K562 (cell line): ENCODE measurements at regions not wholly inside any gene's neighbourhood (a gene's known extent, or its start where the extent isn't known, plus 50 kb on each side); places are given as distances from the start of the nearest gene placed in this dataset.

Experiments used
- ATAC-seq: fragments of 200-7000 bp; cut with Tn5 transposase; 3 replicates; pipeline ENCODE4 v1.9.1; 2020; ENCODE audit warnings: moderate library complexity
- BruUV-seq: library from RNA; stranded (reverse); fragments of 400-500 nt; replicated peaks from 2 replicates; lab custom pipeline; 2021; lab: Mats Ljungman, UMichigan
- CTCF ChIA-PET: fragments of 300-600 bp; formaldehyde crosslinking; extraction: SDS; loops from one replicate; lab custom pipeline; 2021; ENCODE audit warnings: low intra/inter-chr PET ratio; lab: Yijun Ruan, JAX
- POLR2A ChIA-PET: fragments of 300-600, 350-650 bp; sonication (Branson Sonifier 250); formaldehyde crosslinking; extraction: SDS; loops from one replicate; lab custom pipeline; 2021; ENCODE audit warnings: antibody characterized with exemption, inconsistent platforms; lab: Yijun Ruan, JAX
- DNase-seq, 4 experiments: peaks; one replicate each; pipeline versions ENCODE4 v3.0.0 to v3.0.0-alpha.2; 2011 to 2018; ENCODE audit warnings: low spot score in 3 of 4, mixed read lengths in 3 of 4; ENCODE audit errors: extremely low read depth in 1 of 4
- FAIRE-seq: peaks from 2 replicates; lab custom pipeline; 2011; peaks lifted over from hg19 to GRCh38; lab: Jason Lieb, UNC
- H2AFZ ChIP-seq: 2 replicates; pipeline ENCODE4 v1.6.0; 2011; ENCODE audit warnings: low read depth, low read length, control low read depth, inconsistent platforms
- H3K27ac ChIP-seq: fragments of 200-600 bp; 3 replicates; pipeline ENCODE4 v1.8.0; 2011; ENCODE audit warnings: low read depth, mild to moderate bottlenecking, control low read depth, inconsistent platforms, low read length, moderate library complexity, mixed read lengths; ENCODE audit errors: extremely low read depth
- H3K27me3 ChIP-seq, 2 experiments: fragments of 300-600 bp in 1 of 2; 2 replicates in 1 of 2; 3 replicates in 1 of 2; pipeline versions ENCODE4 v1.6.0 to v1.8.0; 2011; ENCODE audit warnings: inconsistent platforms in 2 of 2, low read length in 2 of 2, mild to moderate bottlenecking in 1 of 2, mixed read lengths in 1 of 2, moderate library complexity in 1 of 2; ENCODE audit not compliant: control insufficient read depth in 2 of 2, insufficient read depth in 2 of 2
- H3K36me3 ChIP-seq: fragments of 300-600 bp; 3 replicates; pipeline ENCODE4 v1.8.0; 2011; ENCODE audit warnings: mild to moderate bottlenecking, low read length, inconsistent platforms; ENCODE audit not compliant: control insufficient read depth, insufficient read depth
- H3K4me1 ChIP-seq, 2 experiments: fragments of 200-600 bp in 1 of 2; replicated peaks in 1 of 2; 2 replicates in 1 of 2; 3 replicates in 1 of 2; pipeline versions ENCODE4 v1.5.1 to v1.8.0; 2011; ENCODE audit warnings: inconsistent platforms in 2 of 2, low read length in 2 of 2, mild to moderate bottlenecking in 1 of 2, mixed read lengths in 1 of 2, moderate library complexity in 1 of 2; ENCODE audit not compliant: control insufficient read depth in 2 of 2, insufficient read depth in 2 of 2
- H3K4me2 ChIP-seq: 2 replicates; pipeline ENCODE4 v1.6.1; 2011; ENCODE audit warnings: low read length, control low read depth, inconsistent platforms, mixed read lengths; ENCODE audit not compliant: insufficient read depth
- H3K4me3 ChIP-seq: fragments of 200-600 bp; sonication (generic), shearing (Covaris generic); 2 replicates; pipeline ENCODE4 v1.5.1; 2016; ENCODE audit warnings: control low read depth, inconsistent platforms
- H3K79me2 ChIP-seq: fragments of 200-600 bp; 3 replicates; pipeline ENCODE4 v1.8.0; 2011; ENCODE audit warnings: low read length, inconsistent platforms; ENCODE audit not compliant: control insufficient read depth, insufficient read depth
- H3K9ac ChIP-seq, 2 experiments: 2 replicates each; pipeline versions ENCODE4 v1.6.0 to v1.6.1; 2011; ENCODE audit warnings: low read depth in 2 of 2, low read length in 2 of 2, control low read depth in 1 of 2, inconsistent platforms in 1 of 2, mild to moderate bottlenecking in 1 of 2, mixed read lengths in 1 of 2; ENCODE audit not compliant: insufficient read depth in 1 of 2
- H3K9me1 ChIP-seq: one replicate; pipeline ENCODE4 v1.6.0; 2011; ENCODE audit warnings: inconsistent platforms, mild to moderate bottlenecking, low read length, moderate library complexity; ENCODE audit not compliant: control insufficient read depth, insufficient read depth
- H3K9me3 ChIP-seq: replicated peaks from 2 replicates; pipeline ENCODE4 v1.5.1; 2011; ENCODE audit warnings: low read depth, low read length, inconsistent platforms; ENCODE audit not compliant: control insufficient read depth, insufficient read depth
- H4K20me1 ChIP-seq: replicated peaks from 2 replicates; pipeline ENCODE4 v1.6.1; 2011; ENCODE audit warnings: low read length, inconsistent platforms, mixed read lengths; ENCODE audit not compliant: control insufficient read depth, insufficient read depth
- HMGN3 ChIP-seq: IDR thresholded peaks from 2 replicates; pipeline ENCODE4 v1.6.1; 2011; ENCODE audit warnings: borderline replicate concordance, low read depth, mild to moderate bottlenecking, mixed read lengths, low read length; ENCODE audit not compliant: insufficient read length; ENCODE audit errors: extremely low read depth
- L3MBTL2 ChIP-seq: fragments of 450-650 bp; IDR thresholded peaks from 2 replicates; pipeline ENCODE4 v1.6.1; 2016; ENCODE audit warnings: mild to moderate bottlenecking, moderate library complexity
- NCOA4 ChIP-seq: fragments of 450-650 bp; IDR thresholded peaks from 2 replicates; pipeline ENCODE4 v1.6.1; 2018; ENCODE audit warnings: mild to moderate bottlenecking; ENCODE audit not compliant: partially characterized antibody
- SMAD3 ChIP-seq: fragments of 450-650 bp; formaldehyde crosslinking; conservative IDR thresholded peaks from 2 replicates; pipeline ENCODE4 v1.4.0; 2020; ENCODE audit warnings: mild to moderate bottlenecking
- ZNF41 ChIP-seq: fragments of 250-450 bp; sonication (Bioruptor Pico); conservative IDR thresholded peaks from 2 replicates; pipeline ENCODE4 v1.4.0; 2020; ENCODE audit warnings: mild to moderate bottlenecking
- ZNF79 ChIP-seq: fragments of 250-450 bp; sonication (Bioruptor Pico); IDR thresholded peaks from 2 replicates; pipeline ENCODE4 v1.4.0; 2020; ENCODE audit warnings: low read depth, mild to moderate bottlenecking, moderate library complexity
- WGBS: fragments of 100-300 bp; shearing (Covaris generic); methylation state at CpG from one replicate; pipeline ENCODE4 v1.1.6; 2016; ENCODE audit warnings: low coverage, mixed read lengths; ENCODE audit not compliant: insufficient coverage; ENCODE audit errors: missing lambda C conversion rate; 5-methylcytosine and 5-hydroxymethylcytosine counted together
- in situ Hi-C: fragments of 300-500 bp; cut with MboI; formaldehyde crosslinking; loops from 4 replicates; pipeline ENCODE4 v1.15.0; 2018; ENCODE audit warnings: inconsistent platforms, mixed read lengths
- intact Hi-C: fragments of 100-400 bp; cut with micrococcal nuclease; formaldehyde crosslinking; loops from 2 replicates; pipeline ENCODE4 v1.14.2; 2022

- no peaks in the 10 kb centered on the region for H3K4me1 ChIP-seq
- no peaks in the 10 kb centered on the region for H3K36me3 ChIP-seq
- DNase-seq (no peak), FAIRE-seq (no peak), ATAC-seq (no peak)
- H3K4me2 ChIP-seq, result no peak overlapping the region
- no peak overlapping the region for H3K4me3 ChIP-seq
- no peak overlapping the region for H2AFZ ChIP-seq
- no peaks in the 10 kb centered on the region for H4K20me1 ChIP-seq
- H3K27ac ChIP-seq, result no peak overlapping the region
- H3K79me2 ChIP-seq, result no peaks in the 10 kb centered on the region
- peaks cover 2 to 16% of the 10 kb centered on the region in 2 experiments; a peak in 2 of 5 replicates for H3K27me3 ChIP-seq
- no peak overlapping the region for H3K9ac ChIP-seq
- no peak for TF ChIP-seq L3MBTL2
- TF ChIP-seq ZNF79 (CRISPR knock-in tag), result no peak
- no peaks in the 10 kb centered on the region for H3K9me1 ChIP-seq
- BruUV-seq, result no TSS peak
- ChIA-PET CTCF (no interaction called here), POLR2A (interaction anchor here (0.8 kb wide), 1 partner anchor 43 kb away, joined by 3 read pairs; no protein-coding TSS in a partner anchor)
- WGBS, result 0% methylated on average over 11 of the region's 11 CpGs
- in situ Hi-C loops (no loop called here), intact Hi-C loops (no loop called here)
- no peaks in the 10 kb centered on the region for H3K9me3 ChIP-seq
Observed at GRCh38 chr20:19937218-19937617, 79.9 kb upstream of the NAA20 start.

GRCh38 chr20:19937651-19938420, 79.3 kb upstream of the NAA20 start:
- H3K36me3 ChIP-seq, result no peaks in the 10 kb centered on the region
- no peak overlapping the region for H2AFZ ChIP-seq
- H3K9me3 ChIP-seq, result no peaks in the 10 kb centered on the region
- H3K9ac ChIP-seq, result no peak overlapping the region
- ChIA-PET POLR2A (interaction anchor here (0.8 kb wide), 1 partner anchor 42 kb away, joined by 3 read pairs; no protein-coding TSS in a partner anchor), CTCF (no interaction called here)
- H3K27me3 ChIP-seq, result peaks cover 2 to 16% of the 10 kb centered on the region in 2 experiments; a peak in 2 of 5 replicates
- H3K27ac ChIP-seq, result no peak overlapping the region
- no peak for ATAC-seq
- H3K9me1 ChIP-seq, result no peaks in the 10 kb centered on the region
- no peaks in the 10 kb centered on the region for H3K4me1 ChIP-seq
- DNase-seq, result no peak
- 0% methylated on average over 6 of the region's 8 CpGs for WGBS
- BruUV-seq, result no TSS peak
- no peaks in the 10 kb centered on the region for H3K79me2 ChIP-seq
- H3K4me2 ChIP-seq, result no peak overlapping the region
- intact Hi-C loops, result no loop called here
- no peaks in the 10 kb centered on the region for H4K20me1 ChIP-seq
- H3K4me3 ChIP-seq, result no peak overlapping the region
- TF ChIP-seq ZNF41 (no peak), SMAD3 (no peak), NCOA4 (no peak), HMGN3 (no peak)
- no peak for FAIRE-seq
- in situ Hi-C loops, result no loop called here
